ENCODE measurements at regions not wholly inside any gene's neighbourhood (a gene's known extent, or its start where the extent isn't known, plus 50 kb on each side); places are given as distances from the start of the nearest gene placed in this dataset.

GRCh38 chr1:229896306-229896705, 170.7 kb upstream of the GALNT2 start:
- Histone ChIP-seq H2BK120ac (ENCODE audit: low read depth, low read length) (no peak overlapping the region), H3K4me2 (ENCODE audit: insufficient read depth, low read length, poor library complexity, severe bottlenecking) (no peak overlapping the region), H4K8ac (ENCODE audit: low read depth, low read length) (no peak overlapping the region), H3K27ac (replicated peaks; ENCODE audit: low read length) (no peak overlapping the region), H3K27me3 (ENCODE audit: control insufficient read depth in 3 of 3, insufficient read depth in 3 of 3, low read depth in 1 of 3, low read length in 3 of 3) (no peaks in the 10 kb centered on the region), H2BK12ac (ENCODE audit: low read length) (no peak overlapping the region), H2BK5ac (ENCODE audit: low read length) (no peak overlapping the region), H3K18ac (ENCODE audit: low read length) (no peak overlapping the region), H2AK5ac (ENCODE audit: low read depth, low read length) (no peak overlapping the region), H3K23ac (ENCODE audit: low read depth, low read length, poor library complexity) (no peak overlapping the region), H3K36me3 (replicated peaks in 1 of 2; ENCODE audit: control insufficient read depth in 2 of 2, insufficient read depth in 2 of 2, low read length in 2 of 2) (no peaks in the 10 kb centered on the region), H3K9ac (ENCODE audit: low read depth, low read length, poor library complexity) (no peak overlapping the region), H2AFZ (ENCODE audit: low read length) (no peak overlapping the region), H3K79me1 (ENCODE audit: low read depth, low read length) (no peaks in the 10 kb centered on the region), H3K4ac (ENCODE audit: low read length) (no peak overlapping the region), H3K4me3 (ENCODE audit: low read length in 2 of 2) (no peak overlapping the region), H3K9me3 (replicated peaks in 1 of 2; ENCODE audit: control insufficient read depth in 2 of 2, insufficient read depth in 1 of 2, low read depth in 1 of 2, low read length in 2 of 2) (no peaks in the 10 kb centered on the region), H3K14ac (ENCODE audit: low read length) (no peak overlapping the region), H3K4me1 (ENCODE audit: control insufficient read depth in 2 of 2, insufficient read depth in 1 of 2, low read depth in 1 of 2, low read length in 2 of 2) (no peaks in the 10 kb centered on the region), H2BK15ac (ENCODE audit: low read length) (no peak overlapping the region), H4K91ac (ENCODE audit: low read depth, low read length, poor library complexity) (no peak overlapping the region)
- no CpG with 5 or more reads among the region's 2 CpGs for WGBS, 2 donors (ENCODE audit: extremely low coverage in 2 of 2, insufficient read length in 2 of 2, insufficient replicate concordance in 1 of 2)
- DNase-seq (ENCODE audit: low spot score): no peak

GRCh38 chr1:229896861-229897260, 170.2 kb upstream of the GALNT2 start:
- H3K27ac ChIP-seq (replicated peaks; ENCODE audit: low read length): no peak overlapping the region
- no peak overlapping the region for H2BK5ac ChIP-seq (ENCODE audit: low read length)
- no peak overlapping the region for H2BK12ac ChIP-seq (ENCODE audit: low read length)
- H3K18ac ChIP-seq (ENCODE audit: low read length): peak overlapping the region; percentile 11
- H3K23ac ChIP-seq (ENCODE audit: low read depth, low read length, poor library complexity): no peak overlapping the region
- no peak overlapping the region for H3K9ac ChIP-seq (ENCODE audit: low read depth, low read length, poor library complexity)
- H2AK5ac ChIP-seq (ENCODE audit: low read depth, low read length): no peak overlapping the region
- H3K79me1 ChIP-seq (ENCODE audit: low read depth, low read length): no peaks in the 10 kb centered on the region
- no peaks in the 10 kb centered on the region for H3K27me3 ChIP-seq (ENCODE audit: control insufficient read depth in 3 of 3, insufficient read depth in 3 of 3, low read depth in 1 of 3, low read length in 3 of 3)
- H3K4ac ChIP-seq (ENCODE audit: low read length): no peak overlapping the region
- no peaks in the 10 kb centered on the region for H3K9me3 ChIP-seq (replicated peaks in 1 of 2; ENCODE audit: control insufficient read depth in 2 of 2, insufficient read depth in 1 of 2, low read depth in 1 of 2, low read length in 2 of 2)
- no peak overlapping the region for H3K4me2 ChIP-seq (ENCODE audit: insufficient read depth, low read length, poor library complexity, severe bottlenecking)
- DNase-seq (ENCODE audit: low spot score): no peak
- no peak overlapping the region for H3K14ac ChIP-seq (ENCODE audit: low read length)
- H3K4me3 ChIP-seq (ENCODE audit: low read length in 2 of 2): no peak overlapping the region
- no peak overlapping the region for H4K91ac ChIP-seq (ENCODE audit: low read depth, low read length, poor library complexity)
- WGBS, 2 donors (ENCODE audit: extremely low coverage in 2 of 2, insufficient read length in 2 of 2, insufficient replicate concordance in 1 of 2): no CpG with 5 or more reads among the region's 5 CpGs
- H2AFZ ChIP-seq (ENCODE audit: low read length): no peak overlapping the region
- H4K8ac ChIP-seq (ENCODE audit: low read depth, low read length): no peak overlapping the region
- H2BK15ac ChIP-seq (ENCODE audit: low read length): no peak overlapping the region
- H2BK120ac ChIP-seq (ENCODE audit: low read depth, low read length): no peak overlapping the region
- H3K36me3 ChIP-seq (replicated peaks in 1 of 2; ENCODE audit: control insufficient read depth in 2 of 2, insufficient read depth in 2 of 2, low read length in 2 of 2): no peaks in the 10 kb centered on the region
- no peaks in the 10 kb centered on the region for H3K4me1 ChIP-seq (ENCODE audit: control insufficient read depth in 2 of 2, insufficient read depth in 1 of 2, low read depth in 1 of 2, low read length in 2 of 2)

GRCh38 chr1:229897501-229897900, 169.5 kb upstream of the GALNT2 start:
- Histone ChIP-seq H3K4ac (ENCODE audit: low read length) (no peak overlapping the region), H3K23ac (ENCODE audit: low read depth, low read length, poor library complexity) (no peak overlapping the region), H2BK15ac (ENCODE audit: low read length) (no peak overlapping the region), H3K79me1 (ENCODE audit: low read depth, low read length) (no peaks in the 10 kb centered on the region), H3K4me2 (ENCODE audit: insufficient read depth, low read length, poor library complexity, severe bottlenecking) (no peak overlapping the region), H3K9me3 (replicated peaks in 1 of 2; ENCODE audit: control insufficient read depth in 2 of 2, insufficient read depth in 1 of 2, low read depth in 1 of 2, low read length in 2 of 2) (no peaks in the 10 kb centered on the region), H3K4me1 (ENCODE audit: control insufficient read depth in 2 of 2, insufficient read depth in 1 of 2, low read depth in 1 of 2, low read length in 2 of 2) (no peaks in the 10 kb centered on the region), H2AFZ (ENCODE audit: low read length) (no peak overlapping the region), H3K9ac (ENCODE audit: low read depth, low read length, poor library complexity) (no peak overlapping the region), H3K18ac (ENCODE audit: low read length) (no peak overlapping the region), H2BK120ac (ENCODE audit: low read depth, low read length) (no peak overlapping the region), H3K4me3 (ENCODE audit: low read length in 2 of 2) (no peak overlapping the region), H4K8ac (ENCODE audit: low read depth, low read length) (no peak overlapping the region), H2BK12ac (ENCODE audit: low read length) (no peak overlapping the region), H3K27ac (replicated peaks; ENCODE audit: low read length) (no peak overlapping the region), H3K14ac (ENCODE audit: low read length) (no peak overlapping the region), H4K91ac (ENCODE audit: low read depth, low read length, poor library complexity) (no peak overlapping the region), H3K27me3 (ENCODE audit: control insufficient read depth in 3 of 3, insufficient read depth in 3 of 3, low read depth in 1 of 3, low read length in 3 of 3) (no peaks in the 10 kb centered on the region), H2AK5ac (ENCODE audit: low read depth, low read length) (no peak overlapping the region), H2BK5ac (ENCODE audit: low read length) (no peak overlapping the region), H3K36me3 (replicated peaks in 1 of 2; ENCODE audit: control insufficient read depth in 2 of 2, insufficient read depth in 2 of 2, low read length in 2 of 2) (no peaks in the 10 kb centered on the region)
- no CpG with 5 or more reads among the region's 8 CpGs for WGBS, 2 donors (ENCODE audit: extremely low coverage in 2 of 2, insufficient read length in 2 of 2, insufficient replicate concordance in 1 of 2)
- no peak for DNase-seq (ENCODE audit: low spot score)

- no peaks in the 10 kb centered on the region for H3K79me1 ChIP-seq (ENCODE audit: low read depth, low read length)
- H3K23ac ChIP-seq (ENCODE audit: low read depth, low read length, poor library complexity): no peak overlapping the region
- no peak overlapping the region for H2BK15ac ChIP-seq (ENCODE audit: low read length)
- H4K8ac ChIP-seq (ENCODE audit: low read depth, low read length): no peak overlapping the region
- no peaks in the 10 kb centered on the region for H3K36me3 ChIP-seq (replicated peaks in 1 of 2; ENCODE audit: control insufficient read depth in 2 of 2, insufficient read depth in 2 of 2, low read length in 2 of 2)
- no CpG with 5 or more reads among the region's 1 CpG for WGBS, 2 donors (ENCODE audit: extremely low coverage in 2 of 2, insufficient read length in 2 of 2, insufficient replicate concordance in 1 of 2)
- no peaks in the 10 kb centered on the region for H3K9me3 ChIP-seq (replicated peaks in 1 of 2; ENCODE audit: control insufficient read depth in 2 of 2, insufficient read depth in 1 of 2, low read depth in 1 of 2, low read length in 2 of 2)
- no peaks in the 10 kb centered on the region for H3K27me3 ChIP-seq (ENCODE audit: control insufficient read depth in 3 of 3, insufficient read depth in 3 of 3, low read depth in 1 of 3, low read length in 3 of 3)
- H3K4me1 ChIP-seq (ENCODE audit: control insufficient read depth in 2 of 2, insufficient read depth in 1 of 2, low read depth in 1 of 2, low read length in 2 of 2): no peaks in the 10 kb centered on the region
- H3K14ac ChIP-seq (ENCODE audit: low read length): no peak overlapping the region
- no peak overlapping the region for H3K9ac ChIP-seq (ENCODE audit: low read depth, low read length, poor library complexity)
- no peak overlapping the region for H3K4ac ChIP-seq (ENCODE audit: low read length)
- no peak overlapping the region for H3K27ac ChIP-seq (replicated peaks; ENCODE audit: low read length)
- DNase-seq (ENCODE audit: low spot score): no peak
- H3K18ac ChIP-seq (ENCODE audit: low read length): no peak overlapping the region
- no peak overlapping the region for H2BK12ac ChIP-seq (ENCODE audit: low read length)
- H3K4me3 ChIP-seq (ENCODE audit: low read length in 2 of 2): no peak overlapping the region
- H3K4me2 ChIP-seq (ENCODE audit: insufficient read depth, low read length, poor library complexity, severe bottlenecking): no peak overlapping the region
- no peak overlapping the region for H2BK120ac ChIP-seq (ENCODE audit: low read depth, low read length)
- H4K91ac ChIP-seq (ENCODE audit: low read depth, low read length, poor library complexity): no peak overlapping the region
- no peak overlapping the region for H2BK5ac ChIP-seq (ENCODE audit: low read length)
- H2AK5ac ChIP-seq (ENCODE audit: low read depth, low read length): no peak overlapping the region
- no peak overlapping the region for H2AFZ ChIP-seq (ENCODE audit: low read length)
Observed at GRCh38 chr1:229900220-229900619, 166.8 kb upstream of the GALNT2 start.
